T-cell (primary cell): ENCODE measurements at regions not wholly inside any gene's neighbourhood (a gene's known extent, or its start where the extent isn't known, plus 50 kb on each side); places are given as distances from the start of the nearest gene placed in this dataset.

Experiments used
- ATAC-seq, 4 experiments: fragments of 200-7000 bp in 3 of 4; fragments of 150-1000 bp in 1 of 4; cut with Tn5 transposase; replicated peaks in 1 of 4; 1 replicate in 3 of 4; 2 replicates in 1 of 4; pipeline ENCODE4 v1.10.0; 2021; ENCODE audit warnings: moderate library complexity in 3 of 4, mild to moderate bottlenecking in 2 of 4, moderate number of reproducible peaks in 1 of 4
- CTCF ChIA-PET, 2 donors: fragments of 300-600 bp; sonication (Branson Sonifier 250); formaldehyde crosslinking; loops; one replicate each; lab custom pipeline; 2022; ENCODE audit warnings: antibody characterized with exemption in 2 of 2; lab: Charles Lee
- POLR2A ChIA-PET, 2 donors: fragments of 300-600 bp; sonication (Branson Sonifier 250); formaldehyde crosslinking; loops; one replicate each; lab custom pipeline; 2022; ENCODE audit warnings: antibody characterized with exemption in 2 of 2; lab: Charles Lee
- DNase-seq, 35 experiments: peaks; one replicate each; pipeline versions ENCODE4 v3.0.0 to v3.0.0-alpha.2; 2013 to 2023
- H3K27ac ChIP-seq: one replicate; pipeline ENCODE4 v1.5.1; 2013; ENCODE audit warnings: low read length
- H3K27me3 ChIP-seq, 2 experiments: replicated peaks in 1 of 2; 1 replicate in 1 of 2; 2 replicates in 1 of 2; pipeline versions ENCODE4 v1.6.1 to v1.7.0; 2013; ENCODE audit warnings: low read length in 1 of 2, mixed read lengths in 1 of 2; ENCODE audit not compliant: control insufficient read depth in 2 of 2, insufficient read depth in 2 of 2; ENCODE audit errors: extremely low read depth in 1 of 2
- H3K36me3 ChIP-seq, 2 donors: 1 replicate in 1 of 2; 2 replicates in 1 of 2; pipeline versions ENCODE4 v1.6.1 to v1.7.0; 2013; ENCODE audit warnings: low read length in 1 of 2; ENCODE audit not compliant: control insufficient read depth in 2 of 2, insufficient read depth in 1 of 2; ENCODE audit errors: extremely low read depth in 1 of 2
- H3K4me1 ChIP-seq, 2 experiments: 1 replicate in 1 of 2; 2 replicates in 1 of 2; pipeline versions ENCODE4 v1.6.1 to v1.7.0; 2013; ENCODE audit warnings: low read length in 2 of 2, mixed read lengths in 1 of 2; ENCODE audit not compliant: insufficient read depth in 2 of 2, control insufficient read depth in 1 of 2; ENCODE audit errors: extremely low read depth in 1 of 2
- H3K4me3 ChIP-seq, 2 donors: 1 replicate in 1 of 2; 2 replicates in 1 of 2; pipeline versions ENCODE4 v1.5.1 to v1.7.0; 2013; ENCODE audit warnings: mild to moderate bottlenecking in 2 of 2, low read length in 1 of 2, moderate library complexity in 1 of 2; ENCODE audit not compliant: control insufficient read depth in 1 of 2; ENCODE audit errors: extremely low read depth in 1 of 2
- H3K9me3 ChIP-seq: 2 replicates; pipeline ENCODE4 v1.7.0; 2013
- H3K27ac Mint-ChIP-seq, 2 donors: one replicate each; pipeline ENCODE4 v1.8.0; 2020 to 2021; ENCODE audit warnings: mild to moderate bottlenecking in 2 of 2, mixed read lengths in 2 of 2
- H3K27me3 Mint-ChIP-seq, 2 donors: one replicate each; pipeline ENCODE4 v1.8.0; 2021 to 2022; ENCODE audit warnings: mixed read lengths in 2 of 2
- H3K36me3 Mint-ChIP-seq: one replicate; pipeline ENCODE4 v1.8.0; 2021; ENCODE audit warnings: mixed read lengths
- H3K4me1 Mint-ChIP-seq, 3 donors: one replicate each; pipeline ENCODE4 v1.8.0; 2020 to 2022; ENCODE audit warnings: mixed read lengths in 3 of 3, mild to moderate bottlenecking in 1 of 3
- H3K4me3 Mint-ChIP-seq, 3 donors: one replicate each; pipeline ENCODE4 v1.8.0; 2020 to 2022; ENCODE audit warnings: mild to moderate bottlenecking in 3 of 3, mixed read lengths in 3 of 3, moderate library complexity in 3 of 3
- H3K9me3 Mint-ChIP-seq, 3 donors: one replicate each; pipeline ENCODE4 v1.8.0; 2020 to 2022; ENCODE audit warnings: mixed read lengths in 3 of 3
- WGBS: methylation state at CpG from one replicate; pipeline ENCODE4 v1.1.5; 2013; ENCODE audit warnings: missing lambda C conversion rate; ENCODE audit not compliant: insufficient coverage; 5-methylcytosine and 5-hydroxymethylcytosine counted together

DNA sequence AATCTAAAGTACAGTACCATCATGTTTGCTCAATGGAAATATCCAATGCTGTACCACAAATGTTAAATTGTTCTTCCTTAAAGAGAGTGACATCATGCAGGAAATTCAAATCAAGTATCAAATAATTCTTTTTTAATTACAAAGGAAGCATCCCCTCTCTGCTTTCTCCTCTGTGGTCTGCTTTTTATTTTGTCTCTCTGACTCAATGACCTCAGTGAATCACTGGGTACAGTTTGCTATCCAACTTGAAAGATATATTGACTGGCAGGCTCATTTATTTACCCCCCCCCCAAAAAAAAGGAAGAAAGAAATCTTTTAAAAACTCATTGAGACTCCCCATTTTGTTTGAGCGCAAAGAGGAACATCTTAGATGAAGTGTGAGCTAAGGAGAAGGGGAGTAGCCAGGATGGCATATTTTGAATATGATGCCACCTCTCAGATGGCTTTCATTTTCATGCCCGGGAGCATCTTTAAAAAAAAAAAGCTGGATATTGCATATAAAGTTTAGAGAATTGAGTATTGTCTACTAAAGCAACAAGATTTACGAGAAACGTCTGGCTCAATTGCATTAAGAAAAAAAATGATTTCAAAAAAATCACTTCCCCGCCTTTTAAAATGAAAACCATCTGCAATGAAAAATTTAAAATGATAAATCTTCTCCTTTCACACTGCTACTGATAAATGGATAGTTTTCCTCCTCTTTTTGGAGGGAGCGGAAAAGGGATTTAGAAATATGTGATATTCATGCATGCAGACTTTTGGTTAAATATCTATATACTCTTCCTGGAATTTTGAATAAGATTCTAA is 307.1 kb upstream of the DPH6 start:
- 100% methylated on average over 1 of the region's 6 CpGs for WGBS
- CTCF ChIA-PET, result no interaction called here

DNA sequence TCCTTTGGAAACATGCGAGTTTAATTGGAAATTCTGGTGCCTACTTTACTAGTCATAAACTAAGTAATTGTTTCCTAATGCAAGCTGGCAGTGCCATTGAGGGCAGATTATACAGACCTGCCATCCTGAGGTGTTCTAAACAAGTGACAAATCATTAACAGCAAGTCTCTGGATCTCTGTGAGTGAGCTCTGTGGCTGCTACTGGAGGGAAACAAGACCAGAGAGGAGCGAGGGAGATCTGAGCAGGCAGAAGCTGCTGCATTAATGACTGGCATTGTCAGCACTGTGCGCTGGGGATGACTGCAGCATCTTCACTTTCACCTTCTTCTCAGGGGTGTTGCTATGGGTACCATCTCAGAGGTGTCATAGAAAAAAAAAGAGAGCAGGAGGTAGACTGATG is 308.4 kb upstream of the DPH6 start:
- no CpG with 5 or more reads among the region's 3 CpGs for WGBS
- Histone ChIP-seq H3K27me3 (no peaks in the 10 kb centered on the region), H3K4me3 (no peak overlapping the region), H3K27ac (no peak overlapping the region), H3K9me3 (no peaks in the 10 kb centered on the region), H3K4me1 (no peaks in the 10 kb centered on the region), H3K36me3 (no peaks in the 10 kb centered on the region)
- Mint-ChIP-seq H3K36me3 (no peaks in the 10 kb centered on the region), H3K9me3 (peaks cover 0 to 2% (median 0%) of the 10 kb centered on the region in 3 donors), H3K27ac (no peak overlapping the region), H3K27me3 (no peaks in the 10 kb centered on the region), H3K4me3 (no peak overlapping the region), H3K4me1 (no peaks in the 10 kb centered on the region)
- ChIA-PET POLR2A (no interaction called here), CTCF (no interaction called here)
- no peak for ATAC-seq
- no peak for DNase-seq

More for the DNA sequence above, 307.1 kb upstream of the DPH6 start:
- DNase-seq, result no peak
- Mint-ChIP-seq H3K9me3 (peaks cover 0 to 2% (median 0%) of the 10 kb centered on the region in 3 donors), H3K4me3 (no peak overlapping the region), H3K27me3 (no peaks in the 10 kb centered on the region), H3K4me1 (no peaks in the 10 kb centered on the region), H3K27ac (no peak overlapping the region), H3K36me3 (no peaks in the 10 kb centered on the region)
- Histone ChIP-seq H3K9me3 (no peaks in the 10 kb centered on the region), H3K4me1 (no peaks in the 10 kb centered on the region), H3K27ac (no peak overlapping the region), H3K4me3 (no peak overlapping the region), H3K36me3 (no peaks in the 10 kb centered on the region), H3K27me3 (no peaks in the 10 kb centered on the region)
- no peak for ATAC-seq
- POLR2A ChIA-PET, result interaction anchor here in 1 of 2 donors (0.6 kb wide), 1 partner anchor 35 kb away, joined by 3 read pairs; no protein-coding TSS in a partner anchor

DNA sequence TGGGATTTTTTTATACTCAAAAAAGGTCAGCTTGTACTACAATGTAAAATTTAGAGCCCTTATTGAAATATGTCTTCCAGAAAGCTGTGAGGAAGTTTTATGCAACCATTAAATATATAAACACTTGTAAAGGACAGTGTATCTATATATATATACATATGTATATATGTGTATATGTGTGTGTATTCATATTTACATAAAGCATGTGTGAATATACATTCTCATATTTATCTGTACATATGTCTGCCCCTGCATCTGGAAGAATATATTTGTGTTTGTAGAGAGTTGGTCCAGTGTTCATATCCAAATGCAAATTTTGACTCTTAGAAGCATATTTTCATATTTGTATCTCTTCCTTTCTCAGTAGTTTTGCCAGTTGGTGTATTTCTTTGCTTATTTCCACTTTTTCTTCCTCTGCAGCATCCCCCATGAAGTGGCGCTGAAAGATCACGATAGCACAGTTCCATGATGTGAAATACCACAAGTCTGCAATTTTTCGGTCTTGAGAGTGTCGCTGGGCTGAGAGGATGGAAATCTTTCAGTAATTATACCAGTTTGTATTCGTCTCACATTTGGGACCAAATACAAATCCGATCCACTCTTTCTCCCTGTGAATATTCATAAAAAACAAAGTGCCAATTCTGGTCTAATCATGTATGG is 311.7 kb upstream of the DPH6 start:
- no peaks in the 10 kb centered on the region for H3K36me3 ChIP-seq
- Mint-ChIP-seq H3K9me3 (peaks cover 0 to 2% (median 0%) of the 10 kb centered on the region in 3 donors), H3K36me3 (no peaks in the 10 kb centered on the region), H3K4me1 (no peaks in the 10 kb centered on the region), H3K4me3 (no peak overlapping the region), H3K27me3 (no peaks in the 10 kb centered on the region), H3K27ac (no peak overlapping the region)
- H3K27ac ChIP-seq, result no peak overlapping the region
- H3K27me3 ChIP-seq, result no peaks in the 10 kb centered on the region
- H3K4me3 ChIP-seq, result no peak overlapping the region
- POLR2A ChIA-PET, result no interaction called here
- DNase-seq (no peak), ATAC-seq (no peak)
- H3K9me3 ChIP-seq, result no peaks in the 10 kb centered on the region
- 100% methylated on average over 2 of the region's 6 CpGs for WGBS
- CTCF ChIA-PET, result no interaction called here
- no peaks in the 10 kb centered on the region for H3K4me1 ChIP-seq

DNA sequence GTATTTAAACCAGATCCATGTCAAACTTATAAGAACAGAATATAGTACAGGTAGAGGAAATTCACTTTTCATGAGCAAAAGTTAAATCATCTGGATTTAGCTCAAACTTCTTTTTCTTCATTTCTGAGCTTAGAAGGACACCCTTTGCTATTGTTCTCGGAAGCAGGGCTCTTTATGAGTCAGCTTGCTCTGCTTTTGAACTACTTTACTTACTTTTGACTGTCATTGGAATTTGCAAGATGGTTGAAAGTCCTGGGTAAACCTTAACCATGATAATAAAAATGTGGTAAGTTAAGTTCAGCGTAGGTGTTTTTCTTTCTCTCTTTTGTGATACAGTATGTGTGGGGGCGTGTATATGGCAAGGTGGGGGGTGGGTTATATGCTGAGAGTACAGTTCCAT is 312.7 kb upstream of the DPH6 start:
- Histone ChIP-seq H3K36me3 (no peaks in the 10 kb centered on the region), H3K9me3 (no peaks in the 10 kb centered on the region), H3K27ac (no peak overlapping the region), H3K27me3 (no peaks in the 10 kb centered on the region), H3K4me3 (no peak overlapping the region), H3K4me1 (no peaks in the 10 kb centered on the region)
- CTCF ChIA-PET, result no interaction called here
- no CpG with 5 or more reads among the region's 3 CpGs for WGBS
- no peaks in the 10 kb centered on the region for H3K27me3 Mint-ChIP-seq
- H3K4me1 Mint-ChIP-seq, result no peaks in the 10 kb centered on the region
- no peak overlapping the region for H3K27ac Mint-ChIP-seq
- no peaks in the 10 kb centered on the region for H3K36me3 Mint-ChIP-seq
- ATAC-seq (no peak), DNase-seq (no peak)
- POLR2A ChIA-PET, result no interaction called here
- H3K9me3 Mint-ChIP-seq, result peaks cover 0 to 2% (median 0%) of the 10 kb centered on the region in 3 donors
- no peak overlapping the region for H3K4me3 Mint-ChIP-seq

DNA sequence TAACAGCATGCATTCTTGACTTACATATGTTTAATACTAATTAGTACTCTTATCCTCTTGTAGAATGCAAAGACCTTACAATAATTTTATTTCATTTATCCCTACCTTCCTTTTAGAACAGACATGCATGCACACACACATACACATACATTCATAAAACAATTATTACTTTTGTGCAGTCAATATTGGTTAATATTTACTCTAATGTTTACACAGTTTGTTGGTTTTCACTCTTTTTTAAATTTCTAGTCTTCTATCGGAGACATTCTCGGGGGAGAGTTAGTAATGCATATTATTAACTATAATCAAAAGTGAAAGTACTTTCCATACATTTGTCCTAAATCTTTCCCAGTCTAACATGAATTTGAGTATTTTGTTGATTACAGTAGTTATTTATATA is 317.7 kb upstream of the DPH6 start:
- DNase-seq (no peak), ATAC-seq (no peak)
- Mint-ChIP-seq H3K36me3 (no peaks in the 10 kb centered on the region), H3K4me1 (no peaks in the 10 kb centered on the region), H3K4me3 (no peak overlapping the region), H3K27ac (no peak overlapping the region), H3K27me3 (no peaks in the 10 kb centered on the region), H3K9me3 (peaks cover 0 to 3% (median 0%) of the 10 kb centered on the region in 3 donors)
- Histone ChIP-seq H3K9me3 (no peaks in the 10 kb centered on the region), H3K27me3 (no peaks in the 10 kb centered on the region), H3K4me1 (no peaks in the 10 kb centered on the region), H3K27ac (no peak overlapping the region), H3K36me3 (no peaks in the 10 kb centered on the region), H3K4me3 (no peak overlapping the region)
- CTCF ChIA-PET, result no interaction called here
- WGBS, result no CpG with 5 or more reads among the region's 2 CpGs
- POLR2A ChIA-PET, result no interaction called here

DNA sequence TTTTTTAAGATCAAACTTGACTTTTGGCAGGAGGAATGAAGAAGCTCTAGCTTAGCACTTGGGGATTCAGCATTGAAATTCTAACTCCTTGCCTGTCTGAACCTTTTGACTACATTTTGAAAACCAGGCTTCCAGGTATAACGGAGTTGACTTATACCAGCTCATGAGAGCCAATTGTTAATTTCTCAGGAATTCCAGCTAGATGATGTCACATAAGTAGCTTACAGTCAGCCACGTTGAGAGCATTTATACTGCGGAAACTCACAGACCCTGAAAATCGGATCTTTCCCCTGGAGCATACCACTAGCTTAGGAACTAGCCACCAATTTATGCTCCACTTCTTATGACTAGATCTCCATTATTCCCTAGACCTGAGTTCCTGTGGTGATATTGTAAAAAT is 321.4 kb upstream of the DPH6 start:
- Histone ChIP-seq H3K27ac (no peak overlapping the region), H3K4me1 (no peaks in the 10 kb centered on the region), H3K36me3 (no peaks in the 10 kb centered on the region), H3K27me3 (no peaks in the 10 kb centered on the region), H3K4me3 (no peak overlapping the region), H3K9me3 (no peaks in the 10 kb centered on the region)
- ChIA-PET CTCF (no interaction called here), POLR2A (no interaction called here)
- H3K27ac Mint-ChIP-seq, result no peak overlapping the region
- ATAC-seq (no peak), DNase-seq (no peak)
- H3K4me1 Mint-ChIP-seq, result no peaks in the 10 kb centered on the region
- no peaks in the 10 kb centered on the region for H3K27me3 Mint-ChIP-seq
- WGBS, result 50% methylated on average over 1 of the region's 4 CpGs
- peaks cover 0 to 5% (median 0%) of the 10 kb centered on the region in 3 donors for H3K9me3 Mint-ChIP-seq
- H3K4me3 Mint-ChIP-seq, result no peak overlapping the region
- no peaks in the 10 kb centered on the region for H3K36me3 Mint-ChIP-seq
